ENCODE measurements at regions not wholly inside any gene's neighbourhood (a gene's known extent, or its start where the extent isn't known, plus 50 kb on each side); places are given as distances from the start of the nearest gene placed in this dataset.
"Not testable (repeated sequence)": the region's sequence is repeated elsewhere in the genome, so short reads cannot be mapped to it uniquely, and the experiment has no call there.

GRCh38 chr12:131454418-131455217 lies 256.3 kb upstream of the SFSWAP start:
- DNase-seq (ENCODE audit: low read depth in 2 of 2) = no peak

- DNase-seq (ENCODE audit: low read depth in 2 of 2) = no peak
Measured at GRCh38 chr12:131455218-131455506, 255.7 kb upstream of the SFSWAP start.

GRCh38 chr12:131455581-131456110 lies 255.2 kb upstream of the SFSWAP start:
- DNase-seq (ENCODE audit: low read depth in 2 of 2) = no peak

DNA sequence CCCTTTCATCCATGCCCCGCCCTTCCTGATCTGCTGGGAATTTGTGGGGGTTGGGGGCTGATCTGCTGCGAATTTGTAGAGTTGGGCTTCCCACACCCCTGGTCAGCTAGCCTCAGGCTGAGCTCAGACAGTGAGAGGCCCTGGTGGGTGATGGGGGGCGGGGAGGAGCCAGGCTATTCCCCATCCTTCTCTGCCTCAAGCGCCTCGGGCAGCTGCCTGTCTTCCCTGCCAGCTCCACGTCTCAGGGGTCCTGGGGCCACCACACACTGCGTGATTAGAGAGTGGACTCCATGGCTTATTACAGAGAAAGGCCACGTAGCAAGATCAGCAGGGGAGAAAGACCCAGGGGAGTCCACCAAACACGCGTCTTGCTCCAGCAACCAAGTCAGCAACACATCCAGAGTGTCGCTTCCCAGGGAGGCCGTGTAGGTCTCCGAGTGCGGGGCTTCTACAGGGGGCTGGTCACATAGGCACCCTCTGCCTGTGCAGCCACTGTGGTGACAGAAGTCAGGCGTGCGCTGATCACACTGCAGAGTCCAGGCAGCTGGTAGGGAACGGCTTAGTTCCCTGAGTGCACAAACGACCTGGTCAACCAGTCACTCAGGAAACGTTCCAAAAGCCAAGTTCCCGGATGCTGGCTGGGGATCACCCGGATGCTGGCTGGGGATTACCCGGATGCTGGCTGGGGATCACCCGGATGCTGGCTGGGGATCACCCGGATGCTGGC lies 254.4 kb upstream of the SFSWAP start:
- DNase-seq (ENCODE audit: low read depth in 2 of 2) = no peak

DNA sequence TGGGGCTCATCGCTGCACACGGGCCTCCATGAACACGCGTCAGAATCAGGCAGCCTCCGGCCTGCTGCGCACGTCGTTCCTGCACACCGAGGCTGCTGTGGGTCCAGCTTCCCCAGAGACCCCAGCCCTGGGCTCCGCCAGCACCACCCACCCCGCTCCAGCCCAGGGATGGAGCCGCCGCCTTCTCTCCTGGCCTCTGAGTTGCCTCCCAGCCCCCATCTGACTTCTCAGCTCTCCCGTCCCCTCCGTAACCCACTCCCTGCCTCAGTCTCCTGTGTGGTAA lies 253.9 kb upstream of the SFSWAP start:
- DNase-seq (ENCODE audit: low read depth in 2 of 2) = no peak

GRCh38 chr12:131457331-131458047 lies 253.4 kb upstream of the SFSWAP start:
- no peak for DNase-seq (ENCODE audit: low read depth in 2 of 2)

GRCh38 chr12:131458048-131458374 lies 252.9 kb upstream of the SFSWAP start:
- DNase-seq (ENCODE audit: low read depth in 2 of 2) = no peak

- no peak for DNase-seq (ENCODE audit: low read depth in 2 of 2)
Measured at GRCh38 chr12:131458931-131459772, 251.7 kb upstream of the SFSWAP start.

DNA sequence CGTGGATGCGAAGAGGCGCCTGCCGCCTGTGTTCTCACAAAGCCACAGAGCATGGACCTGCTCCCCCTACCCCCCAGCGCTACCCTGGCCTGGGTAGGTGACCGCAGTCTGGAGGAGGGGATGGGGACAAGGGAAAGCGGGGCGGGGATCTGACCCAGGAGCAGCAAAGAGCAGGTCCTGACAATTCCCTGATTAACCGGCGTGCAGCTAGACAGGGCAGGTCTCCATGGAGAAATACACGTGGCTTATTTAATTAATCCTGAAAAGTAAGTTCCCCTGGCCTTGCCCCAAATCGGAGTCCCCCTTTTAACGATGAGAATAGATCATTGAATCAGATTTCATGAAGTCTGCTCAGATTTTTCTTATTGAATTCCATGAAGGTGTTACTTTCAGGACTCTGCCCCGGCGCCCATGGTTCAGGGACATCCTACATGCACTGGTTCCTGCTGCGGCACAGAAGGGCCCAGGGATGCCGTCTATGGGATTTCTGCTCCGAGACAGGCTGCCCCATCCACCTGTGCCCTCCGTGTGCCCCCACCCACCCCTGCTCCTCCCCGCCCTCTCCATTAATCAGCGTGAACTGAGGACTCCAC lies 251.0 kb upstream of the SFSWAP start:
- no peak for DNase-seq (ENCODE audit: low read depth in 2 of 2)

DNA sequence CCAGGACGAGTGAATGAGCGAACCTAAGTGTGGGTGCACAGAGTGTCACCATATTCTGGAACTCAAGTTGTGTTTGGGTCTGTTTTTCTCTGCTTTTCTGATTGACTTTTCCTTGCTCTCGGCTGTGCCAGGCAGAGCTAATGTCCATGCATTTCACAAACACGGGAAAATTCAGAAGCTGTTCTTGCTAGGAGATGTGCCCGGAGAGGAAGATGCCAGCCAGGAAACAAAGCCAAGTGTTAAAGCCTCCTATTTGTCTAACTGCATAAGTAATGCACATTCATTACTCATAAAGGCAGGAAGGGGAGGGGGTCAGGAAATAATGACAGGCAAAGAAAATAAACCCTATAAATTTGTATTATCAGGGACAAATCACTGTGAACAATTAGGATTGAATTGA lies 250.4 kb upstream of the SFSWAP start:
- DNase-seq (ENCODE audit: low read depth in 2 of 2) = no peak

DNA sequence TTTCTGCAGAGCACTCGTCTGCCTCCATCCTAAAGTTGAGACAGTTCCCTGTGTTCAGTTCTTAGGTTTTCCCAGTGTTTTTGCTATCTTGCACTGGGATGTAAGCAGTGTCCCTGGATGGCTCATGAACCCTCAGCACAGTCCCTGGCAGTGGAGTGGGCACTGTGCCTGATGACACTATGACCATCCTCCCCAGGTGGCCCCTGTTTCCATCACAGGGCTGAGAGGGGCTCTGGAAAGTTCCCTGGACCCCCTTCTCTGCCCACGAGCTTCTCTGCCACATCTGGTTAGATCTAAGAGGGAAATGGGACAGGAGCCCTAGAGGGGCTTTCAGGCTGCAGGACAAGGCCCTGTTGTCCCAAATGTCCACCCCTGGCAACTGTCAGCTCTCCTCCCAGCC lies 249.8 kb upstream of the SFSWAP start:
- DNase-seq (ENCODE audit: low read depth in 2 of 2) = no peak

DNA sequence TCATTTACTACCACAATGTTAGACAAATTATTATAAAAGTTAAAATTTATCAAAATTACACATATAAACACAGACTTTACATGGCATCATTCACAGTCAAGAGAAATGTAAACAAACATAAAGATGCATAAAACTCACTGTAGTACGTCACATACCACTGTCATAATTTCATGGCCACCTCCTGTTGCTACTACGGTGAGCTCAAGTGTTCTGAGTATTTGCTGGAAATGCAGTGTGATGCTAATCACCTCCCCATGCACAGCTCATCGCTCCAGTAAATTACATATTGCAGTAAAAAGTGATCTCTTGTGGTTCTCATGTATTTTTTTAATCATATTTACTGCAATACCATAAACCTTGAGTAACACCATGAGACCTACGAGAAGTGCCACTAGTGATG lies 247.7 kb upstream of the SFSWAP start:
- DNase-seq (ENCODE audit: low read depth in 2 of 2) = no peak

GRCh38 chr12:131464081-131464480 lies 246.8 kb upstream of the SFSWAP start:
- DNase-seq (ENCODE audit: low read depth in 2 of 2) = no peak

- no peak for DNase-seq (ENCODE audit: low read depth in 2 of 2)
Measured at GRCh38 chr12:131466306-131466705, 244.6 kb upstream of the SFSWAP start.

GRCh38 chr12:131466932-131467331 lies 244.0 kb upstream of the SFSWAP start:
- DNase-seq (ENCODE audit: low read depth in 2 of 2) = no peak

DNA sequence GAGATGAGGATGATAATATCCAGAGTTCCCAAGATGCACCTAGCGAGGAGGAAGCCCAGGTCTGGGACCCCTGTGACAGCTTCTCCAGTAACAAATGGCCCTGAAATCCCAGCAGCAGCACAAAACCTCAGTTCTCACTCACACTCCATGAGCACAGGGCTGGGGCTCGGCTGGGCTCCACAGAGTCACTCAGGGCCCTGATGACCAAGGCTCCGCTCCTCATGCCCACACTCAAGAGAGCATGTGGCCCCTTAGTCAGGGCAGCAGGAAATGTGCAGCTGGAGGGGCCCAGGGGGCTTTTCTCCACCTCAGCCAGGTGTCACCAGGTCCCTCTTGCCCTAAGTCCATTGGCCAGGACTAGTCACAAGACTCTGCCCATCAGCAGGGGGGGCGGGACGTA lies 242.7 kb upstream of the SFSWAP start:
- no peak for DNase-seq (ENCODE audit: low read depth in 2 of 2)

DNA sequence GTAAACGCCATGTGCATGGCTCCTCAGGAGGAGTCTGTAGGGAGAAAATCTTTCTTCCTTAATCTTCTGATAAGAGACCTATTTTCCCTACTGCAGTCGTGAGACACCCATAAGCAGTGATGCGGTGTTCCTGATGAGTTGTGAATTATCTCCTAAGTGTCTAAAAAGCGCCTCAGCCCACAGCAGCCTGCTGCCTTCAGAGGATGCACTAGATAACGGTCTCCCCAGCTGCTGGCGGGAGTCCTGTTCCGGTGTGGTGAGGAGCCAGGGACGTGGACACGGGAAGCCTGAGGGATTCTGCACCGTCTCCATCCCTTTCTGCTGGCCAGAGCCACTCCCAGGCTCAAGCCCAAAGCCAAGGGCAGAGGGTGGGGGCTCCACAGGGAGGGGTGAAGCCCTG lies 240.9 kb upstream of the SFSWAP start:
- DNase-seq (ENCODE audit: low read depth in 2 of 2) = not testable (repeated sequence)

- no peak for DNase-seq (ENCODE audit: low read depth in 2 of 2)
Measured at GRCh38 chr12:131471271-131471905, 239.5 kb upstream of the SFSWAP start.

DNA sequence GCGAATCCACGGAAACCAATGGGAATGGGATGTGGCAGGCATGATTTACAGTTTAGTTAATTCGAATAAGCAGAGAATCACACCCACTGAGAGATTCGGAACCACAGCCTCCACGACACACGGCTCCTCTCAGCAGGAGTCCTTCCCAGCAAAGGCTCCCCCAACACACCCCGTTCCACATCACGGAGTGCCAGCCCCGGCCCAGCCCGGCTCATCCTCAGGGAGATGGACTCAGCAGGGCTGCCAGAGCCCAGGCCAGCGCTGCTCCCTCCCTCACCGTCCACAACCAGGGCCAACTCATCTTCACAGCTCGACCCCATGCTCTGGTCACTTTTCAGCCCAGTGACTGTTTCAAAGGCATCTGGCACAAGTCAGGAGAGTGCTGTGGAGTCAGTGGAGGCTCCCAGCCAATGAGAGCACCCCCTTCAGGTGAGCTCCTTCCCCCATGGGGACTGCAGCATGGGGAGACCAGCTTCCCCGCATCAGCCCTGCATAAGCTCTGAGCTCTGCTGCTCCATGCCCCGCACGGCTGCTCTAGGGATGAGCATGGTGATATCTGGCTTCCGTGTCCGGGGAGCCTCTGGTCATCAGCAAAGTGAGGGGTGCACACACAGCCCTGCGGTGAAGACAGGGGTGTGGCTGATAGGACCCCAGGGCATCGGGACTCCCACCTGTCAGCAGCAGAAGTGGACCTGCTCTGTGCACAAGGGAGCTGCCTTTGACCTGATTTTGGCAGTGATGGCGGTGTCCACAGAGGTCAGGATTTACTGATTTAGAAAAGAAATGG lies 238.8 kb upstream of the SFSWAP start:
- no peak for DNase-seq (ENCODE audit: low read depth in 2 of 2)

DNA sequence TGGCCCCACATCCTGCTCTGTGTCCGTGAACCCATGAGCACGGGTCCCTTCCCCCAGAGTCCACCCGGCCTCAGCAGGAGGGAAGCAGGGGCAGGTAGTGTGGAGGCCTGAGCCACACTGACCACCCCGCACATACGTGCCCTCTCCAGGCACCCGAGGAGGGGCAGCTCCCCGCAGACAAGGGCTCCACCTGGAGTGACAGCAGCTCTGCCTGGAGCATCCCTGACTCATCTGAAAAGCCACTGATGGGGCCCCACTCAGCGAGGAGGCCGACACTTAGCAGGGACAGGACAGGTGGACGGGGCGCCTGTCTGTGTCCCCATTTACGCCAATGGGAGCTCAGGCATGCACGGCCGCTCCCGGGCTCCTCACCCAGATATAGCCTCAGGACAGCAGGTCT lies 237.6 kb upstream of the SFSWAP start:
- DNase-seq (ENCODE audit: low read depth in 2 of 2) = no peak
